ENCODE measurements at regions not wholly inside any gene's neighbourhood (a gene's known extent, or its start where the extent isn't known, plus 50 kb on each side); places are given as distances from the start of the nearest gene placed in this dataset.

- Histone ChIP-seq H3K4me3 (ENCODE audit: low read length) (no peak overlapping the region), H3K9me3 (replicated peaks; ENCODE audit: control insufficient read depth, low read depth, low read length) (no peaks in the 10 kb centered on the region), H3K27me3 (ENCODE audit: control insufficient read depth, insufficient read depth, low read length) (no peaks in the 10 kb centered on the region), H3K36me3 (ENCODE audit: control insufficient read depth, insufficient read depth, low read length) (no peaks in the 10 kb centered on the region), H3K4me1 (ENCODE audit: control insufficient read depth, insufficient read depth, low read length) (no peaks in the 10 kb centered on the region), H3K27ac (ENCODE audit: low read length) (no peak overlapping the region)
- 90% methylated on average over 3 of the region's 7 CpGs for WGBS (ENCODE audit: insufficient coverage)
- no peak for DNase-seq
Observed at GRCh38 chr2:125925891-125926546, 729.9 kb upstream of the GYPC start.

GRCh38 chr2:125935559-125935958 is 720.4 kb upstream of the GYPC start:
- Histone ChIP-seq H3K27me3 (ENCODE audit: control insufficient read depth, insufficient read depth, low read length) (no peaks in the 10 kb centered on the region), H3K27ac (ENCODE audit: low read length) (no peak overlapping the region), H3K36me3 (ENCODE audit: control insufficient read depth, insufficient read depth, low read length) (no peaks in the 10 kb centered on the region), H3K4me1 (ENCODE audit: control insufficient read depth, insufficient read depth, low read length) (no peaks in the 10 kb centered on the region), H3K4me3 (ENCODE audit: low read length) (no peak overlapping the region), H3K9me3 (replicated peaks; ENCODE audit: control insufficient read depth, low read depth, low read length) (no peaks in the 10 kb centered on the region)
- DNase-seq, result no peak
- WGBS (ENCODE audit: insufficient coverage), result no CpG with 5 or more reads among the region's 2 CpGs

GRCh38 chr2:125942585-125943424 is 713.2 kb upstream of the GYPC start:
- H3K27ac ChIP-seq (ENCODE audit: low read length), result no peak overlapping the region
- no peaks in the 10 kb centered on the region for H3K27me3 ChIP-seq (ENCODE audit: control insufficient read depth, insufficient read depth, low read length)
- H3K4me1 ChIP-seq (ENCODE audit: control insufficient read depth, insufficient read depth, low read length), result no peaks in the 10 kb centered on the region
- H3K36me3 ChIP-seq (ENCODE audit: control insufficient read depth, insufficient read depth, low read length), result no peaks in the 10 kb centered on the region
- H3K4me3 ChIP-seq (ENCODE audit: low read length), result no peak overlapping the region
- no peak for DNase-seq
- WGBS (ENCODE audit: insufficient coverage), result 96% methylated on average over 15 of the region's 23 CpGs
- peaks cover 10% of the 10 kb centered on the region for H3K9me3 ChIP-seq (replicated peaks; ENCODE audit: control insufficient read depth, low read depth, low read length)

- no peaks in the 10 kb centered on the region for H3K36me3 ChIP-seq (ENCODE audit: control insufficient read depth, insufficient read depth, low read length)
- WGBS (ENCODE audit: insufficient coverage), result no CpG with 5 or more reads among the region's 4 CpGs
- H3K4me1 ChIP-seq (ENCODE audit: control insufficient read depth, insufficient read depth, low read length), result no peaks in the 10 kb centered on the region
- no peaks in the 10 kb centered on the region for H3K27me3 ChIP-seq (ENCODE audit: control insufficient read depth, insufficient read depth, low read length)
- DNase-seq, result no peak
- H3K4me3 ChIP-seq (ENCODE audit: low read length), result no peak overlapping the region
- H3K9me3 ChIP-seq (replicated peaks; ENCODE audit: control insufficient read depth, low read depth, low read length), result peaks cover 3% of the 10 kb centered on the region
- H3K27ac ChIP-seq (ENCODE audit: low read length), result no peak overlapping the region
Observed at GRCh38 chr2:125959047-125959446, 696.9 kb upstream of the GYPC start.

DNA sequence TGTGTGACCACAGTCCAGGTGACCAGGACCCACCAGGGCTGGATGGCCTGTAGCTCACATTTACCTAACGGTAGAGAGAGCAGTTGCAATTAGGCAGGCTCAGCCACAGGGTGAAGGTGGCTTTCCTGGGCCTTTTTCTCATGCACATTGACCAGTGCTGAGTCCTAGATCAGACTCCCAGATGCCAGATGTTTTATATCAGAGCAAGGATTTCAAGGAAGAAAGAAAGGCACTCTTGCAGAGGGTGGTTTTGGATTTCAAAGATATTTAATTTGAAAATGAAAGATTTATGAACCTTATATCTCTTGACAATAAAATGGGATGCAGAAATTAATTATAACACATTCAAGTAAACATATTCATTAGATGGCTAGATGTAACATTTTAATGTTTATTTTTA is 694.2 kb upstream of the GYPC start:
- H3K27ac ChIP-seq (ENCODE audit: low read length), result no peak overlapping the region
- 57% methylated on average over 1 of the region's 1 CpG for WGBS (ENCODE audit: insufficient coverage)
- H3K27me3 ChIP-seq (ENCODE audit: control insufficient read depth, insufficient read depth, low read length), result no peaks in the 10 kb centered on the region
- H3K4me3 ChIP-seq (ENCODE audit: low read length), result no peak overlapping the region
- DNase-seq, result no peak
- no peaks in the 10 kb centered on the region for H3K36me3 ChIP-seq (ENCODE audit: control insufficient read depth, insufficient read depth, low read length)
- H3K9me3 ChIP-seq (replicated peaks; ENCODE audit: control insufficient read depth, low read depth, low read length), result no peaks in the 10 kb centered on the region
- no peaks in the 10 kb centered on the region for H3K4me1 ChIP-seq (ENCODE audit: control insufficient read depth, insufficient read depth, low read length)

DNA sequence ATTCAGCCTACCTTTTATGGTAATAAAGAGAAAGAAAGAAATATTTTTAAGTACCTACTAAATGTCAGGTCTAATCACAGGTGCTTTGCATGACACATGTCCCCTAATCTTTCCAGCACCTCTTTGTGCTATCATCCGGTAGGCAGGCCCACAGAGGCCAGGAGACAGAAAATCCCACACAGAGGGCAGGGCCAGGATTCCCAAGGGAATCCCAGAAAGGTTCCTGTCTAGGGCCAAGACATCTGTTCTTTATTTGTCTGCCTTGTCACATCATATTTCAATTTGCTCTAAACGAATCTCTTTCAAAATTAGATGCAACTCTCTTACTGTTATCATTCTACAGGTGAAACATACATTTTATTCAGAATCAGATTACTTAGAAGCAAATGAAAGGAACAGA is 676.1 kb upstream of the GYPC start:
- 13% methylated on average over 1 of the region's 2 CpGs for WGBS (ENCODE audit: insufficient coverage)
- H3K4me1 ChIP-seq (ENCODE audit: control insufficient read depth, insufficient read depth, low read length), result no peaks in the 10 kb centered on the region
- H3K27ac ChIP-seq (ENCODE audit: low read length), result no peak overlapping the region
- no peaks in the 10 kb centered on the region for H3K27me3 ChIP-seq (ENCODE audit: control insufficient read depth, insufficient read depth, low read length)
- no peak for DNase-seq
- H3K4me3 ChIP-seq (ENCODE audit: low read length), result no peak overlapping the region
- H3K36me3 ChIP-seq (ENCODE audit: control insufficient read depth, insufficient read depth, low read length), result no peaks in the 10 kb centered on the region
- H3K9me3 ChIP-seq (replicated peaks; ENCODE audit: control insufficient read depth, low read depth, low read length), result no peaks in the 10 kb centered on the region

DNA sequence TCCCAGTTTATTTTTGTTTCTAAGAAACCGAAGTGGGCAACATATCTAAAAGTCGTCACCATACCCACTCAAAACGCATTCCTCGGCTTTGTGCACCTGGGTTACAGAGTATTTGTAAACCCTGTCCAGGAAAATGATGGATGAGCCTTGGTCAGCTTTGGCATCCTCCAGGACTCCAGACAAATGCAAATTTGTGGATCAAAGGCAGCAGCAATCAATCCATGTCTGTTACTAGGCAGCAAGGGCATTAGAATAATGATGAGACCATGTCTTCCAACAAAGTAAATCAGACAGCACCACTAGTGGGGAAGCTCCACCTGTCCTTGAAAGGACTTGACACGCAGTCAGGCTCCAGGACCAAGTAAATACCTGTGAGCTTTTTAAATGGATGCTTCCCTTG is 672.6 kb upstream of the GYPC start:
- Histone ChIP-seq H3K4me3 (ENCODE audit: low read length) (no peak overlapping the region), H3K4me1 (ENCODE audit: control insufficient read depth, insufficient read depth, low read length) (no peaks in the 10 kb centered on the region), H3K27ac (ENCODE audit: low read length) (no peak overlapping the region), H3K36me3 (ENCODE audit: control insufficient read depth, insufficient read depth, low read length) (no peaks in the 10 kb centered on the region), H3K27me3 (ENCODE audit: control insufficient read depth, insufficient read depth, low read length) (no peaks in the 10 kb centered on the region), H3K9me3 (replicated peaks; ENCODE audit: control insufficient read depth, low read depth, low read length) (no peaks in the 10 kb centered on the region)
- 67% methylated on average over 3 of the region's 5 CpGs for WGBS (ENCODE audit: insufficient coverage)
- DNase-seq, result no peak

GRCh38 chr2:126029316-126029715 is 626.6 kb upstream of the GYPC start:
- Histone ChIP-seq H3K4me1 (ENCODE audit: control insufficient read depth, insufficient read depth, low read length) (no peaks in the 10 kb centered on the region), H3K36me3 (ENCODE audit: control insufficient read depth, insufficient read depth, low read length) (no peaks in the 10 kb centered on the region), H3K9me3 (replicated peaks; ENCODE audit: control insufficient read depth, low read depth, low read length) (no peaks in the 10 kb centered on the region), H3K4me3 (ENCODE audit: low read length) (no peak overlapping the region), H3K27ac (ENCODE audit: low read length) (no peak overlapping the region), H3K27me3 (ENCODE audit: control insufficient read depth, insufficient read depth, low read length) (no peaks in the 10 kb centered on the region)
- no peak for DNase-seq

GRCh38 chr2:126038861-126039260 is 617.1 kb upstream of the GYPC start:
- peaks cover 2% of the 10 kb centered on the region for H3K4me1 ChIP-seq (ENCODE audit: control insufficient read depth, insufficient read depth, low read length)
- H3K9me3 ChIP-seq (replicated peaks; ENCODE audit: control insufficient read depth, low read depth, low read length), result no peaks in the 10 kb centered on the region
- no peaks in the 10 kb centered on the region for H3K27me3 ChIP-seq (ENCODE audit: control insufficient read depth, insufficient read depth, low read length)
- H3K27ac ChIP-seq (ENCODE audit: low read length), result no peak overlapping the region
- peak; percentile 5 for DNase-seq
- WGBS (ENCODE audit: insufficient coverage), result 0% methylated on average over 2 of the region's 2 CpGs
- H3K36me3 ChIP-seq (ENCODE audit: control insufficient read depth, insufficient read depth, low read length), result no peaks in the 10 kb centered on the region
- no peak overlapping the region for H3K4me3 ChIP-seq (ENCODE audit: low read length)

- H3K27ac ChIP-seq (ENCODE audit: low read length), result no peak overlapping the region
- H3K36me3 ChIP-seq (ENCODE audit: control insufficient read depth, insufficient read depth, low read length), result no peaks in the 10 kb centered on the region
- 70% methylated on average over 2 of the region's 3 CpGs for WGBS (ENCODE audit: insufficient coverage)
- H3K27me3 ChIP-seq (ENCODE audit: control insufficient read depth, insufficient read depth, low read length), result no peaks in the 10 kb centered on the region
- no peak overlapping the region for H3K4me3 ChIP-seq (ENCODE audit: low read length)
- no peak for DNase-seq
- H3K4me1 ChIP-seq (ENCODE audit: control insufficient read depth, insufficient read depth, low read length), result no peaks in the 10 kb centered on the region
- no peaks in the 10 kb centered on the region for H3K9me3 ChIP-seq (replicated peaks; ENCODE audit: control insufficient read depth, low read depth, low read length)
Observed at GRCh38 chr2:126041391-126042047, 614.4 kb upstream of the GYPC start.
